Lung microvascular endothelial cell (primary cell): ENCODE measurements at regions not wholly inside any gene's neighbourhood (a gene's known extent, or its start where the extent isn't known, plus 50 kb on each side); places are given as distances from the start of the nearest gene placed in this dataset.
A peak's percentile ranks its signal among the peaks of the same experiment; 100 is the strongest.
"Not testable (repeated sequence)": the region's sequence is repeated elsewhere in the genome, so short reads cannot be mapped to it uniquely, and the experiment has no call there.

Experiments used
- DNase-seq, 2 donors: peaks; one replicate each; pipeline versions ENCODE4 v3.0.0 to v3.0.0-alpha.2; 2010; ENCODE audit warnings: low read depth in 2 of 2

DNA sequence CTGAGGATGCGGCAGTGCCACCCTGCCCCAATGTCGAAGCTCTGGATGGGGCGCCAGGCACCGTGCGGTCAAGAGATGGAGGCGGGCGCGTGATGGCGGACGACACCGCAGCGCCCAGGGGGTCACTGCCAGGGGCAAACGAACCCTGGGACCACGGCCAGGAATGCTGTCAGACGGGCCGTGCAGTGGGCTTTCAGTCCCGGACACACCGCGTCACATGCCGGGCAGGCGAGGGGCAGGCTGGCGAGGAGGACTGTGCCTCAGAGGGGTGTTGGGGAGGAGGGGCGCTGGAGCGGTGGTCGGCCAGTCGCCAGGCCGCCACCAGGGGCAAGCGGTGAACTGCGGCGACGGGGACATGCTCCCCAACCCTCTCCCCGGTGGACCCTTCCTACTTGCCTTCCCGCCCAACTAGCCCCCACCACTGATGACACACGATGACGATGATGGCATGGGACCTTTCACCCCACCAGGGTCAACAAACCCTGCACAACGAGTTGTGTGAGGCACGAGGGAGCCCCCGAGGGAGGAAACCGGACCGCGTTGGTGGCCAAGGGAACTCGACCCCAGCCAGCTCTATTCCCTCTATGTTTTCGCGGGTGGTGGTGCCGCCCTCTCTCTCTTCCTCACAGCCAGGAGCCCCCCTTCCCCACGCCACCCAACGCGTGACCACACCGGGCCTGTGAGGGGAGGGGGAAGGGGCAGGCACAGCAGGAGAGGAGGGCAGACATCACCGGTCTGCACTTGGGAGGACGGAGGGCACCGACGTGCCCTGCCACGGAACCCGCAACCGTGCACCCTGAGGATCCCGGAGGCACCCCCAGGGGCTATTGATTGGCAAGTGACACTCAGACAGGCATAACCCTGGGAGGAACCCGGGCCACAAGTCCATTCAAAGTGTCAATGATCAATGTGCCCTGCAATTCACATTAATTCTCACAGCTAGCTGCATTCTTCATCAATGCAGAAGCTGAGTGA lies 1960.9 kb upstream of the DEFB115 start:
- no peak for DNase-seq

GRCh38 chr20:29297411-29298270 lies 1959.8 kb upstream of the DEFB115 start:
- DNase-seq, result no peak

GRCh38 chr20:29298271-29298590 lies 1959.2 kb upstream of the DEFB115 start:
- DNase-seq, result no peak

GRCh38 chr20:29298759-29299613 lies 1958.5 kb upstream of the DEFB115 start:
- DNase-seq, result peak in 1 of 2 donors; percentile 71

DNA sequence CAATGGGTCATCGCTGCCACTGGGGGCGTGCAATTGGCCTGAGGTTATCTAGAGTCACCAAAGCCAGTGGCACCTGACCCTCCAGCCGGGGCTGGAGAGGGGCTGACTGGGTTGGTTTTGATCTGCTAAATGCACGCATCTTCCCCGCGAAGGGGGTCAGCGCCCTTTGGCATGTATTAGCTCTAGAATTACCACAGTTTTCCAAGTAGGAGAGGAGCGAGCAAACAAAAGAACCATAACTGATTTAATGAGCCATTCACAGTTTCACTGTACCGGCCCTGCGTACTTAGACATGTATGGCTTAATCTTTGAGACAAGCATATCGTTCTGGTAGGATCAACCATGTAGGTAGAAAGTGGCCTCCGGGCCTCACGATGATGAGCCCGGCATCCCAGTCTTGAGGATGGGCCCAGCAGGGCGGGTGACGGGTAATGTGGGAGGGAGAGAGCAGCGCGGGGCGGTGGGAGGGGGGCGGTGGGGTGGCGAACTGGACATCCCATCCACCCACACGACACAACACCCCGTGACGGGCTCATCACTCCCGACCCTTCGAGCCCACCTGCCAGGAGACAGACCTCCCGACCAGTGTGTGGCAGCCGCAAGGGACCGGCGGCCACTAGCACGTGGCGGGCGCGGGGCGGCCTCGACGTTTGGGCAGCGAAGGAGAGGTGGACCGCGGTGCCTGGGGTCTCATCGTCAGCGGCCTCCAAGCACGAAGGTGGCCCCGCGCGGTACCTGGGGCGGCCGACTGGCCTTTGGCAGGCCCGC lies 1957.5 kb upstream of the DEFB115 start:
- no peak for DNase-seq

DNA sequence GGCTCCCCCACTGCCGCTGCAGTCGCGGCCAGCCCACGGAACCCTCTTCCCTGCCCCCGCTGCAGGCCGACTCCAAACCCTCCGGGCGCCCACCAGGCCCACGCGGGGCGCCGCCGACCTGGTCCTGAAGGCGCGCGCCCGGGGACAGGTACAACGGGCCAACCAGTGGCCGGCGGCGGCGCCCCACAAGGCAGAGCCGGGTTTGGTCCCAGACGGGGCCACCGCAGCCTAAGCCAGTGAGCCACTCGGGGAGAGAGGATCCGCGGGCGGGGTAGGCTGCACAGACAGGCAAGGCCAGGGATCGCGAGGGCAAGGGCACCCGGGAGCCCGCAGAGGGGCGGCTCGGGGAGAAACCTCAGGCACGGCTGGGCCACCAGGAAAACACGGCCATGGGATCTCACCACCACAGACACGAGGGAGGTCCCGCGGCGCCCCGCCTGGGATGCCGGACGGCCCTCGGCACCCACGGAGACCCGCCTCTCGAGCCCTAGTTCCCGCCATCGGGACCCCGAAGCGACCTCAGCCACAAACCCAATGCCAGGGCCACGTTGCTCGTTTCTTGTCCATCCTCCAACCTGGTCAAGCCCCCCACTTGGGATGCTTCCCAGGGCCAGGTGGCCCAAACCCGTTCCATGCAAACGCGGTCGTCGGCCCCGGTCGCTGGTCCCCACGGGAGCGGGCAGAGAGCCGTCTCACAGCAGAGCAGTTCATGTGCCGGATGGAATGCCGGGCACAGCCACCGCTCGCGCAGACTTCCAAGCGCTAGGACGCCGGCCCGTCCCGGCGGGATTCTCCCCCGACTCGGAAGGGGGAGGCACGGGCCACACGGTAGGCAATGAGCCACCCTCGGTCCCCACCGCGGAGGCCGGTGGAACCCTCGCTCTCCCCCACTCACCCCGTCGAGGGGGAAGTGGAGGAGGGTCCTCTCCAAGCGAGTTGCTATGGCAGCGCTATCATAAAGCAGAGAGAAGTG lies 1956.6 kb upstream of the DEFB115 start:
- DNase-seq, result no peak

- no peak for DNase-seq
These were observed 1955.7 kb upstream of the DEFB115 start for GRCh38 chr20:29301624-29302259.

- DNase-seq, result no peak
These were observed 1954.4 kb upstream of the DEFB115 start for GRCh38 chr20:29302979-29303644.

GRCh38 chr20:29306390-29307072 lies 1950.9 kb upstream of the DEFB115 start:
- DNase-seq, result no peak

DNA sequence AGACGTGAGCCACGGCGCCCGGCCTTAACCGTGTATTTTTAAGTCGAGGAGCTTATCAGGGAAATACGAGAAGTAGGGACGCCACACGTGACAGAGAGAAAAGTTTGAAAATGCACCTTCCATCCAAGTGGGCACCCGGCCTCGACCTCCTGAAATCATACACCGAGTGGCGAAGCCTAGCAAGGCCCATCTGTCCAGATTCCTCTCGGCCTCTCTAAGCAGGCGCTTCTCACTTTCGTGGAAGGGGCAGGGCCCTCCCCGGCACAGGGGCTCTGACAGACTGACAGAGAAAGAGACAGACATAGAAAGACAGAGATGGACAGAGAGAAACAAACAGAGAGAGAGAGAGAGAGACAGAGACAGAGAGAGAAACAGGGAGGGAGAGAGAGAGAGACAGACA lies 1950.0 kb upstream of the DEFB115 start:
- not testable (repeated sequence) for DNase-seq

- DNase-seq, result not testable (repeated sequence)
These were observed 1948.5 kb upstream of the DEFB115 start for GRCh38 chr20:29308956-29309355.

DNA sequence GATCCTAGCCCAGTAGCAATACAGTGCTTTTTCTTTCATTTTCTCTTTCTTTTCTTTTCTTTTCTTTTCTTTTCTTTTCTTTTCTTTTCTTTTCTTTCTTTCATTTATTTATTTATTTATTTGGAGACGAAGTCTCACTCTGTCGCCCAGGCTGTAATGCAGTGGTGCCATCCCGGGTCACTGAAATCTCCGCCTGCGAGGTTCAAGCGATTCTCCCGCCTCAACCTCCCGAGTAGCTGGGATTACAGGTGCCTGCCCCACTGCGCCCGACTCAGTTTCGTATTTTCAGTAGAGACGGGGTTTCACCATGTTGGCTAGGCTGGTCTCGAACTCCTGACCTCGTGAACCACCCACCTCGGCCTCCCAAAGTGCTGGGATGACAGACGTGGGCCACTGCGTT lies 1948.0 kb upstream of the DEFB115 start:
- not testable (repeated sequence) for DNase-seq

GRCh38 chr20:29311046-29311445 lies 1946.4 kb upstream of the DEFB115 start:
- not testable (repeated sequence) for DNase-seq

- DNase-seq, result not testable (repeated sequence)
These were observed 1944.8 kb upstream of the DEFB115 start for GRCh38 chr20:29312679-29313078.

GRCh38 chr20:29313481-29313880 lies 1944.0 kb upstream of the DEFB115 start:
- no peak for DNase-seq

- DNase-seq, result no peak
These were observed 1943.2 kb upstream of the DEFB115 start for GRCh38 chr20:29314294-29314693.

GRCh38 chr20:29318871-29319461 lies 1938.5 kb upstream of the DEFB115 start:
- no peak for DNase-seq
